MCF 10A (cell line): ENCODE measurements at regions not wholly inside any gene's neighbourhood (a gene's known extent, or its start where the extent isn't known, plus 50 kb on each side); places are given as distances from the start of the nearest gene placed in this dataset.
A peak's percentile ranks its signal among the peaks of the same experiment; 100 is the strongest.

ENCODE experiments used
- BruUV-seq: library from RNA; stranded (reverse); fragments of 400-500 nt; replicated peaks from 2 replicates; lab custom pipeline; 2021; lab: Mats Ljungman, UMichigan
- CTCF ChIA-PET: fragments of 300-600 bp; sonication (Branson Sonifier 250); formaldehyde crosslinking; extraction: SDS; loops from one replicate; lab custom pipeline; 2021; ENCODE audit warnings: antibody characterized with exemption, inconsistent platforms; lab: Yijun Ruan, JAX
- POLR2A ChIA-PET: fragments of 300-600, 350-650 bp; sonication (Branson Sonifier 250); formaldehyde crosslinking; extraction: SDS; loops from one replicate; lab custom pipeline; 2020; ENCODE audit warnings: antibody characterized with exemption, inconsistent platforms; lab: Yijun Ruan, JAX
- DNase-seq: peaks from one replicate; pipeline ENCODE4 v3.0.0-alpha.2; 2018; ENCODE audit not compliant: unreplicated experiment
- H3K27ac Mint-ChIP-seq: one replicate; pipeline ENCODE4 v1.8.0; 2022; ENCODE audit warnings: mild to moderate bottlenecking, low read depth, mixed read lengths; ENCODE audit not compliant: unreplicated experiment
- H3K27me3 Mint-ChIP-seq: one replicate; pipeline ENCODE4 v1.8.0; 2022; ENCODE audit warnings: mixed read lengths; ENCODE audit not compliant: insufficient read depth, unreplicated experiment
- H3K36me3 Mint-ChIP-seq: one replicate; pipeline ENCODE4 v1.8.0; 2022; ENCODE audit warnings: mild to moderate bottlenecking, moderate library complexity, mixed read lengths; ENCODE audit not compliant: insufficient read depth, unreplicated experiment
- H3K4me1 Mint-ChIP-seq: one replicate; pipeline ENCODE4 v1.8.0; 2022; ENCODE audit warnings: mixed read lengths; ENCODE audit not compliant: insufficient read depth, unreplicated experiment
- H3K4me3 Mint-ChIP-seq: one replicate; pipeline ENCODE4 v1.8.0; 2022; ENCODE audit warnings: mild to moderate bottlenecking, moderate library complexity, mixed read lengths; ENCODE audit not compliant: unreplicated experiment
- H3K9me3 Mint-ChIP-seq: one replicate; pipeline ENCODE4 v1.8.0; 2022; ENCODE audit warnings: mixed read lengths; ENCODE audit not compliant: unreplicated experiment
- CTCF ChIP-seq: fragments of 200-600 bp; IDR thresholded peaks from one replicate; pipeline ENCODE4 v1.8.0; 2022; ENCODE audit warnings: antibody characterized with exemption, mild to moderate bottlenecking; ENCODE audit not compliant: unreplicated experiment
- intact Hi-C: fragments of 100-400 bp; cut with micrococcal nuclease; formaldehyde crosslinking; loops from 2 replicates; pipeline ENCODE4 v1.14.1; 2022

GRCh38 chr4:104129243-104129642, 365.5 kb downstream of the CXXC4 start:
- no peak for DNase-seq
- no peak for TF ChIP-seq CTCF
- peaks cover 7% of the 10 kb centered on the region for H3K4me1 Mint-ChIP-seq
- no peaks in the 10 kb centered on the region for H3K27me3 Mint-ChIP-seq
- ChIA-PET CTCF (no interaction called here), POLR2A (no interaction called here)
- H3K36me3 Mint-ChIP-seq = no peaks in the 10 kb centered on the region
- no peak overlapping the region for H3K27ac Mint-ChIP-seq
- no peaks in the 10 kb centered on the region for H3K9me3 Mint-ChIP-seq
- no peak overlapping the region for H3K4me3 Mint-ChIP-seq
- BruUV-seq = no TSS peak
- intact Hi-C loops = no loop called here

- no TSS peak for BruUV-seq
- CTCF ChIA-PET = no interaction called here
- Mint-ChIP-seq H3K27ac (no peak overlapping the region), H3K27me3 (no peaks in the 10 kb centered on the region), H3K4me3 (no peak overlapping the region), H3K36me3 (no peaks in the 10 kb centered on the region), H3K4me1 (peaks cover 7% of the 10 kb centered on the region), H3K9me3 (no peaks in the 10 kb centered on the region)
- DNase-seq = peak; percentile 3
- POLR2A ChIA-PET = no interaction called here
- no peak for TF ChIP-seq CTCF
- intact Hi-C loops = no loop called here
These were observed 365.9 kb downstream of the CXXC4 start for GRCh38 chr4:104128850-104129213.

GRCh38 chr4:104128031-104128849, 366.5 kb downstream of the CXXC4 start:
- no peaks in the 10 kb centered on the region for H3K27me3 Mint-ChIP-seq
- intact Hi-C loops = no loop called here
- H3K4me3 Mint-ChIP-seq = no peak overlapping the region
- no peak for TF ChIP-seq CTCF
- ChIA-PET CTCF (interaction anchor here (0.6 kb wide), 1 partner anchor 966 kb away, joined by 3 read pairs; no protein-coding TSS in a partner anchor), POLR2A (no interaction called here)
- H3K9me3 Mint-ChIP-seq = no peaks in the 10 kb centered on the region
- no peaks in the 10 kb centered on the region for H3K36me3 Mint-ChIP-seq
- no TSS peak for BruUV-seq
- no peak overlapping the region for H3K27ac Mint-ChIP-seq
- no peak for DNase-seq
- peaks cover 7% of the 10 kb centered on the region for H3K4me1 Mint-ChIP-seq

GRCh38 chr4:104123021-104123420, 371.7 kb downstream of the CXXC4 start:
- Mint-ChIP-seq H3K36me3 (no peaks in the 10 kb centered on the region), H3K27ac (no peak overlapping the region), H3K4me3 (no peak overlapping the region), H3K4me1 (no peaks in the 10 kb centered on the region), H3K9me3 (no peaks in the 10 kb centered on the region), H3K27me3 (no peaks in the 10 kb centered on the region)
- no TSS peak for BruUV-seq
- no peak for TF ChIP-seq CTCF
- no peak for DNase-seq
- POLR2A ChIA-PET = no interaction called here
- intact Hi-C loops = no loop called here
- CTCF ChIA-PET = no interaction called here
